H1 (cell line): ENCODE measurements at regions not wholly inside any gene's neighbourhood (a gene's known extent, or its start where the extent isn't known, plus 50 kb on each side); places are given as distances from the start of the nearest gene placed in this dataset.

Source experiments
- CTCF ChIA-PET: fragments of 300-600 bp; sonication (Branson Sonifier 250); formaldehyde crosslinking; loops from one replicate; lab custom pipeline; 2021; ENCODE audit not compliant: partially characterized antibody; lab: Charles Lee
- POLR2A ChIA-PET: fragments of 300-600 bp; sonication (Branson Sonifier 250); formaldehyde crosslinking; loops from one replicate; lab custom pipeline; 2021; ENCODE audit warnings: inconsistent platforms; ENCODE audit not compliant: partially characterized antibody; lab: Charles Lee
- DNase-seq, 2 experiments: peaks; one replicate each; pipeline versions ENCODE4 v3.0.0 to v3.0.0-alpha.2; 2010 to 2022; ENCODE audit warnings: low spot score in 2 of 2, low read depth in 1 of 2, mixed read lengths in 1 of 2
- FAIRE-seq: peaks from 2 replicates; lab custom pipeline; 2011; peaks lifted over from hg19 to GRCh38; lab: Jason Lieb, UNC
- H2AFZ ChIP-seq: 2 replicates; pipeline ENCODE4 v1.8.1; 2012; ENCODE audit warnings: low read length, inconsistent platforms
- H2AK5ac ChIP-seq: 2 replicates; pipeline ENCODE4 v1.6.1; 2013; ENCODE audit warnings: low read depth, low read length
- H2BK120ac ChIP-seq: replicated peaks from 2 replicates; pipeline ENCODE3; 2013; ENCODE audit warnings: low read depth, low read length, inconsistent platforms
- H2BK12ac ChIP-seq: 2 replicates; pipeline ENCODE4 v1.6.1; 2013; ENCODE audit warnings: low read depth, low read length
- H2BK15ac ChIP-seq: 2 replicates; pipeline ENCODE4 v1.6.1; 2013; ENCODE audit warnings: low read length
- H2BK20ac ChIP-seq: 2 replicates; pipeline ENCODE4 v1.6.1; 2013; ENCODE audit warnings: low read length
- H2BK5ac ChIP-seq: 2 replicates; pipeline ENCODE4 v1.6.1; 2013; ENCODE audit warnings: low read depth, low read length
- H3K14ac ChIP-seq: 2 replicates; pipeline ENCODE4 v1.6.1; 2013; ENCODE audit warnings: inconsistent platforms; ENCODE audit not compliant: insufficient read length
- H3K18ac ChIP-seq: 2 replicates; pipeline ENCODE4 v1.6.1; 2013; ENCODE audit warnings: low read length; ENCODE audit errors: extremely low read depth
- H3K23ac ChIP-seq: 2 replicates; pipeline ENCODE4 v1.6.1; 2013; ENCODE audit warnings: inconsistent platforms; ENCODE audit not compliant: insufficient read length
- H3K23me2 ChIP-seq: 2 replicates; pipeline ENCODE4 v1.6.1; 2013; ENCODE audit warnings: low read depth, low read length
- H3K27ac ChIP-seq: 2 replicates; pipeline ENCODE4 v1.6.1; 2011; ENCODE audit warnings: low read depth, low read length, inconsistent platforms
- H3K27me3 ChIP-seq, 4 experiments: replicated peaks in 1 of 4; 1 replicate in 1 of 4; 2 replicates in 3 of 4; pipeline versions ENCODE4 v1.6.1 to v1.8.1; 2011 to 2013; ENCODE audit warnings: low read length in 3 of 4, mild to moderate bottlenecking in 3 of 4, inconsistent platforms in 2 of 4, mixed read lengths in 2 of 4, moderate library complexity in 1 of 4; ENCODE audit not compliant: control insufficient read depth in 3 of 4, insufficient read depth in 3 of 4; ENCODE audit errors: extremely low read depth in 1 of 4
- H3K36me3 ChIP-seq, 4 experiments: 2 replicates each; pipeline versions ENCODE4 v1.6.1 to v1.8.1; 2011 to 2013; ENCODE audit warnings: mild to moderate bottlenecking in 4 of 4, low read length in 3 of 4, moderate library complexity in 2 of 4, control low read depth in 1 of 4, inconsistent platforms in 1 of 4; ENCODE audit not compliant: insufficient read depth in 4 of 4, control insufficient read depth in 2 of 4
- H3K4ac ChIP-seq: replicated peaks from 2 replicates; pipeline ENCODE3; 2013; ENCODE audit warnings: low read length, low read depth, mixed read lengths, inconsistent platforms; ENCODE audit not compliant: insufficient read length
- H3K4me1 ChIP-seq, 4 experiments: replicated peaks in 1 of 4; 1 replicate in 1 of 4; 2 replicates in 3 of 4; pipeline versions ENCODE4 v1.6.1 to v1.8.1; 2011 to 2013; ENCODE audit warnings: low read length in 3 of 4, inconsistent platforms in 2 of 4, mixed read lengths in 1 of 4; ENCODE audit not compliant: insufficient read depth in 4 of 4, control insufficient read depth in 3 of 4
- H3K4me2 ChIP-seq, 2 experiments: 2 replicates each; pipeline versions ENCODE4 v1.6.1 to v1.8.1; 2011 to 2013; ENCODE audit warnings: low read depth in 2 of 2, low read length in 2 of 2, control low read depth in 1 of 2, inconsistent platforms in 1 of 2, mild to moderate bottlenecking in 1 of 2; ENCODE audit not compliant: insufficient read depth in 1 of 2
- H3K4me3 ChIP-seq, 4 experiments: fragments of 200-600, 300-600 bp in 1 of 4; sonication (generic), shearing (Covaris generic), sonication (Bioruptor Twin) in 1 of 4; 2 replicates each; pipeline versions ENCODE4 v1.5.1 to v1.8.1; 2011 to 2016; ENCODE audit warnings: low read length in 4 of 4, low read depth in 3 of 4, control low read depth in 2 of 4, inconsistent platforms in 2 of 4, mild to moderate bottlenecking in 2 of 4, mixed read lengths in 1 of 4, moderate library complexity in 1 of 4; ENCODE audit not compliant: insufficient read depth in 2 of 4; ENCODE audit errors: extremely low read depth in 1 of 4
- H3K56ac ChIP-seq: replicated peaks from 2 replicates; pipeline ENCODE3; 2013; ENCODE audit warnings: low read depth, mild to moderate bottlenecking, mixed read lengths, low read length, inconsistent platforms; ENCODE audit not compliant: insufficient read length
- H3K79me1 ChIP-seq: 2 replicates; pipeline ENCODE4 v1.6.1; 2013; ENCODE audit warnings: low read depth, low read length, control low read depth
- H3K79me2 ChIP-seq, 2 experiments: 2 replicates each; pipeline versions ENCODE4 v1.6.1 to v1.8.1; 2012 to 2013; ENCODE audit warnings: low read length in 2 of 2, mild to moderate bottlenecking in 2 of 2, inconsistent platforms in 1 of 2; ENCODE audit not compliant: insufficient read depth in 2 of 2, control insufficient read depth in 1 of 2
- H3K9ac ChIP-seq, 4 experiments: replicated peaks in 1 of 4; 1 replicate in 1 of 4; 2 replicates in 3 of 4; pipeline versions ENCODE4 v1.6.1 to v1.8.1; 2011 to 2013; ENCODE audit warnings: low read depth in 3 of 4, low read length in 3 of 4, control low read depth in 2 of 4, mild to moderate bottlenecking in 2 of 4, moderate library complexity in 2 of 4, inconsistent platforms in 1 of 4; ENCODE audit errors: extremely low read depth in 1 of 4
- H3K9me3 ChIP-seq, 2 experiments: 2 replicates each; pipeline versions ENCODE4 v1.6.1 to v1.8.1; 2012 to 2013; ENCODE audit warnings: mild to moderate bottlenecking in 2 of 2, moderate library complexity in 2 of 2, control low read depth in 1 of 2, inconsistent platforms in 1 of 2, low read depth in 1 of 2, low read length in 1 of 2, mixed read lengths in 1 of 2; ENCODE audit not compliant: insufficient read depth in 2 of 2
- H4K20me1 ChIP-seq, 2 experiments: replicated peaks in 1 of 2; 2 replicates each; pipeline versions ENCODE3 to v1.8.1; 2011 to 2013; ENCODE audit warnings: inconsistent platforms in 2 of 2, low read length in 2 of 2, mild to moderate bottlenecking in 1 of 2; ENCODE audit not compliant: insufficient read depth in 2 of 2, control insufficient read depth in 1 of 2
- H4K5ac ChIP-seq: 2 replicates; pipeline ENCODE4 v1.6.1; 2013; ENCODE audit warnings: low read length, low read depth, mixed read lengths, inconsistent platforms; ENCODE audit not compliant: insufficient read length
- H4K8ac ChIP-seq: 2 replicates; pipeline ENCODE4 v1.8.0; 2013; ENCODE audit warnings: mild to moderate bottlenecking, moderate library complexity, low read length, inconsistent platforms; ENCODE audit not compliant: insufficient read depth; ENCODE audit errors: extremely low read depth
- H4K91ac ChIP-seq: replicated peaks from 2 replicates; pipeline ENCODE3; 2013; ENCODE audit warnings: low read length, mixed read lengths, inconsistent platforms; ENCODE audit not compliant: insufficient read length
- CBX5 ChIP-seq: fragments of 300-800, 300-1000 bp; sonication (generic); IDR thresholded peaks from 2 replicates; pipeline ENCODE4 v1.7.1; 2016; ENCODE audit warnings: antibody characterized with exemption, low read length, low read depth
- CHD1 ChIP-seq: IDR thresholded peaks from 2 replicates; pipeline ENCODE4 v1.6.1; 2012; ENCODE audit warnings: low read depth, low read length, improper control_type of control experiment
- CHD2 ChIP-seq: IDR thresholded peaks from 2 replicates; pipeline ENCODE4 v1.6.1; 2012; ENCODE audit warnings: low read length, improper control_type of control experiment
- CTCF ChIP-seq, 3 experiments: IDR thresholded peaks; 1 replicate in 2 of 3; 2 replicates in 1 of 3; pipeline versions ENCODE4 v1.5.1 to v1.6.1; 2011; ENCODE audit warnings: low read length in 3 of 3, mild to moderate bottlenecking in 3 of 3, inconsistent platforms in 2 of 3, low read depth in 1 of 3, moderate library complexity in 1 of 3; ENCODE audit not compliant: insufficient read depth in 1 of 3; ENCODE audit errors: control extremely low read depth in 1 of 3
- FOSL1 ChIP-seq: IDR thresholded peaks from 2 replicates; pipeline ENCODE4 v1.6.1; 2011; ENCODE audit warnings: mild to moderate bottlenecking, low read depth, low read length, moderate library complexity; ENCODE audit not compliant: insufficient read depth
- HDAC2 ChIP-seq, 2 experiments: fragments of 300-600 bp in 1 of 2; sonication (generic) in 1 of 2; IDR thresholded peaks; 2 replicates each; pipeline ENCODE4 v1.6.1; 2011 to 2012; ENCODE audit warnings: low read depth in 2 of 2, low read length in 2 of 2, mild to moderate bottlenecking in 2 of 2, moderate library complexity in 2 of 2, borderline replicate concordance in 1 of 2, inconsistent platforms in 1 of 2
- KDM4A ChIP-seq: IDR thresholded peaks from one replicate; pipeline ENCODE4 v1.7.1; 2012; ENCODE audit warnings: low read depth, mild to moderate bottlenecking, moderate library complexity, low read length, inconsistent platforms; ENCODE audit not compliant: severe bottlenecking
- PHF8 ChIP-seq: fragments of 200-600 bp; sonication (generic); conservative IDR thresholded peaks from 2 replicates; pipeline ENCODE4 v1.7.1; 2012; ENCODE audit warnings: low read depth, mild to moderate bottlenecking, inconsistent platforms, low read length, moderate library complexity
- RAD21 ChIP-seq, 2 experiments: IDR thresholded peaks in 1 of 2; conservative IDR thresholded peaks in 1 of 2; 2 replicates each; pipeline ENCODE4 v1.6.1; 2011; ENCODE audit warnings: low read depth in 2 of 2, low read length in 2 of 2, improper control_type of control experiment in 1 of 2, inconsistent platforms in 1 of 2, mild to moderate bottlenecking in 1 of 2, moderate library complexity in 1 of 2
- SIN3A ChIP-seq, 2 experiments: IDR thresholded peaks in 1 of 2; conservative IDR thresholded peaks in 1 of 2; 2 replicates each; pipeline ENCODE4 v1.6.1; 2011 to 2012; ENCODE audit warnings: low read length in 2 of 2, improper control_type of control experiment in 1 of 2, low read depth in 1 of 2, mild to moderate bottlenecking in 1 of 2
- TEAD4 ChIP-seq: IDR thresholded peaks from 2 replicates; pipeline ENCODE4 v1.6.1; 2012; ENCODE audit warnings: low read depth, low read length, inconsistent platforms, mixed read lengths
- ZNF274 ChIP-seq: IDR thresholded peaks from 2 replicates; pipeline ENCODE4 v1.7.0; 2012; ENCODE audit warnings: low read length, borderline replicate concordance; ENCODE audit errors: extremely low read depth
- WGBS, 2 experiments: shearing (Covaris generic) in 1 of 2; methylation state at CpG; one replicate each; pipeline versions ENCODE4 v1.1.6 to v1.1.7; 2013 to 2015; ENCODE audit warnings: low lambda C conversion rate in 2 of 2, mixed read lengths in 2 of 2, inconsistent platforms in 1 of 2, low coverage in 1 of 2, missing lambda C conversion rate in 1 of 2; ENCODE audit not compliant: insufficient replicate concordance in 2 of 2, insufficient coverage in 1 of 2, insufficient read length in 1 of 2; ENCODE audit errors: extremely low coverage in 1 of 2, missing lambda C conversion rate in 1 of 2; 5-methylcytosine and 5-hydroxymethylcytosine counted together

GRCh38 chr9:13613296-13613695 is 333.8 kb upstream of the MPDZ start:
- Histone ChIP-seq H4K5ac (no peak overlapping the region), H3K23ac (no peak overlapping the region), H3K56ac (no peak overlapping the region), H3K18ac (no peak overlapping the region), H4K91ac (no peak overlapping the region), H3K79me1 (no peaks in the 10 kb centered on the region), H3K9me3 (no peaks in the 10 kb centered on the region), H4K20me1 (no peaks in the 10 kb centered on the region), H2AFZ (no peak overlapping the region), H3K79me2 (no peaks in the 10 kb centered on the region), H2BK5ac (no peak overlapping the region), H3K4me3 (no peak overlapping the region), H3K23me2 (no peaks in the 10 kb centered on the region), H4K8ac (no peak overlapping the region), H3K14ac (no peak overlapping the region), H3K9ac (no peak overlapping the region), H2BK15ac (no peak overlapping the region), H2BK12ac (no peak overlapping the region), H3K4me2 (no peak overlapping the region), H2BK20ac (no peak overlapping the region), H3K36me3 (no peaks in the 10 kb centered on the region), H2AK5ac (no peak overlapping the region), H2BK120ac (no peak overlapping the region), H3K4me1 (no peaks in the 10 kb centered on the region), H3K4ac (no peak overlapping the region), H3K27me3 (no peaks in the 10 kb centered on the region), H3K27ac (no peak overlapping the region)
- ChIA-PET CTCF (no interaction called here), POLR2A (no interaction called here)
- WGBS, 2 experiments = 95% methylated on average over 2 of the region's 2 CpGs; no CpG with 5 or more reads in 1 of the 2 experiments
- FAIRE-seq = no peak
- DNase-seq = no peak
- TF ChIP-seq RAD21 (IDR thresholded peaks at IDR 0.05 in 1 of 2, conservative IDR thresholded peaks at IDR 0.05 in 1 of 2; ENCODE audit: low read depth in 2 of 2, low read length in 2 of 2) (no peak), HDAC2 (IDR thresholded peaks at IDR 0.05; ENCODE audit: borderline replicate concordance in 1 of 2, low read depth in 2 of 2, low read length in 2 of 2) (no peak), SIN3A (conservative IDR thresholded peaks at IDR 0.05 in 1 of 2, IDR thresholded peaks at IDR 0.05 in 1 of 2; ENCODE audit: low read depth in 1 of 2, low read length in 2 of 2) (no peak), PHF8 (no peak), ZNF274 (no peak), CHD2 (no peak), CHD1 (no peak), FOSL1 (no peak), CBX5 (no peak), KDM4A (no peak), TEAD4 (no peak), CTCF (IDR thresholded peaks at IDR 0.05; ENCODE audit: control extremely low read depth in 1 of 3, insufficient read depth in 1 of 3, low read depth in 1 of 3, low read length in 3 of 3) (no peak)
